ENCODE measurements at regions not wholly inside any gene's neighbourhood (a gene's known extent, or its start where the extent isn't known, plus 50 kb on each side); places are given as distances from the start of the nearest gene placed in this dataset.
"Not testable (repeated sequence)": the region's sequence is repeated elsewhere in the genome, so short reads cannot be mapped to it uniquely, and the experiment has no call there.

DNA sequence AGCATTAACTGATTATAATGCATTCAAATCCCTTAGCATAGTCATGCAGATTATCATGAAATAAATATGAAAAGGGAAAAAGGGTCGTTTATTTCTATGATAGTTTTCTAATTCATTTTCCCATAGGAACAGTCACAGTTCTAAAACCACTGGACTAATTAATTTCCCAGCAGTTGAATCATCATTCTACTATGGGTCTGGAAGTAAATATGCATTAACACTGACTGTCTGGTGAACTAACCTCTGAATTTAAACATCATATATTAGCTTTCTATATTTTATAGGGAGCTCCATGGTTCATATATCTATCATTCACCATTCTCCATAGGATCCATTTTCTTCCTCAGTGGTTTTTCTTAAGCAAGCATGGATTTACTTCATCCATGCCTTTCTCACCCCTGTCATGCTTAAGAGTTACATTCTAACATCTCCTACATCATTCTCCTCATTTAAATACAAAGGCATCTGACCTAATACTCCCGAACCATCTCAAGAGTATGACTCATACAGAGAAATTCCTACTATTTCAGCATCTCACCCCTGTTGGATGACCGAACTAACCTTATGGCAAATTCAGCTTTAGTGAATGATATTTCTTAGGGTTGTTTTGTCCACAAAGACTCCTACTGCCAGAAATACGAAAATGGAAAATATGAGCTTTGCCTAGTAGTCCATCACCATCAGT lies 198.7 kb upstream of the ADAMTS3 start:
- no peak for DNase-seq

DNA sequence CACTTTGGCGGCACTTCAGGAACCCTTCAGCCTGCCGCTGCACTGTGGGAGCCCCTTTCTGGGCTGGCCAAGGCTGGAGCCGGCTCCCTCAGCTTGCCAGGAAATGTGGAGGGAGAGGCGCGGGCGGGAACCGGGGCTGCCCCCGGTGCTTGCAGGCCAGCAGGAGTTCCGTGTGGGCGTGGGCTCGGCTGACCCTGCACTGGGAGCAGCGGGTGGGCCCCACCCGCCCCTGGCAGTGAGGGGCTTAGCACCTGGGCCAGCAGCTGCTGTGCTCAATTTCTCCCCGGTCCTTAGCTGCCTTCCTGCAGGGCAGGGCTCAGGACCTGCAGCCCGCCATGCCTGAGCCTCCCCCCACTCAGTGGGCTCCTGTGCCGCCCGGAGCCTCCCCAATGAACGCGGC lies 196.8 kb upstream of the ADAMTS3 start:
- DNase-seq, result not testable (repeated sequence)

DNA sequence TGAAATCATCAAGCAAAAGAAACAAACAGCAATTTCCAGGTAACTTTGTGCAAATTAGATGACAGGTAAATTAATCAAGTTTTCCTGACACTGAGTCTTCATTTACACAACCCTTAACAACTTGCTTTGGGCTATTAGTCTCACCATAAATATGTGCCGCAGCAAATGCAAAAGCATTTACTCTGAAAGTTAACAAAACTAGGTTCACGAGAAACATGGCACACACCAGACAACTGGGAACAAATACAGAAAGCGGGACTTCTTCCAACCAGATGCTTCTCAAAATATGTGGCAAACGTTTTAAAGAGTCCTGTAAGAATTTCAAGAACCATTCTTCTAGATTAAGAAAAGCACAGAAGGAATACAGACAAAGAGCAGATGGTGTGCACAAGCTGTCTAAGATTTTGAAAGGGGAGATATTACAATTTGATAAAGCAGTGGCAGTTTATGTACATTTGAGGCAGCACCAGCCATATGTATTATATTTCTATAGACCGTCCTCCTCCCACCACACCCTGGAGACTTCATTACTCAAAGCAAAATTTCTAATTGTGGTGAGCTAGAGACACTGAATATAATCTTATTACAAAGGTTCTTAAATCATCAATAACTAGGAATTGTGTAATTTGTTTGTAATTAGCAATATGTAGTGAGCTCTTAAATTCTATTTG lies 192.5 kb upstream of the ADAMTS3 start:
- no peak for DNase-seq

GRCh38 chr4:72753414-72753813 lies 184.4 kb upstream of the ADAMTS3 start:
- DNase-seq, result not testable (repeated sequence)

- DNase-seq, result no peak
These were observed 175.2 kb upstream of the ADAMTS3 start for GRCh38 chr4:72744103-72744725.

DNA sequence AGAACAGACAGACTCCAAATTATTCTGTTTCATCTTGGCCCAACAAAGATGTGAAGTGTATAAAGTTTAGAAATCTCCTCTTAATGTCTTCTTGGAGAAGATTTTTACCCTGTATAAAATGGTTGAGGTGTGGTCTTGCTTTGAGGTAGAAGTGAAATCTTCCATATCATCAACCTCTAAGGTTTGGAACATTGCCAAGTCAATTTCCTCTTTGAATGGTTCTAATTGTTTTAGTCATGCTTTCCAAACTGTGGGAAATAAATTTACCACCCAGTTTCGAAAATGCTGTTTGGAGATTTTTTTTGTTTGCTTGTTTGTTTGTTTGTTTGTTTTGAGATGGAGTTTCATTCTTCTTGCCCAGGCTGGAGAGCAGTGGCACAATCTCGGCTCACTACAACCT lies 174.1 kb upstream of the ADAMTS3 start:
- no peak for DNase-seq

DNA sequence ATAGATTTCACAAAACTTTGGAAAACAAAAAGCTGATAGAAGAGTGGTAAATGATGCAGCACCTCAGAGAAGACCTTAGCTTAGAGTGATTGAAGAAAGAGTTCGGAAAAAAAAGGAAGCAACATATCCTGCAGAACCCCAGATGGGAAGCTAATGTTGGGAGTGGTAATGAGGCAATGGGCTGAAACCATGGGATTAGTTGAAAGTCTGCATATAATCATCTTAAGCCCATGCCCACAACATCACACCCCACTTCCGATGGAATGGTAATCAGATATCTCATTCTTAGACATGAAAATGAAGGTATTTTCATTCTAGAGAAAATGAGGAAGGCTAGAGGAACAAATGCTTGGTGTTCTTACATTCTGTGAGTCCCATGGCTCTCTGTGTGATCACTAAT lies 146.3 kb upstream of the ADAMTS3 start:
- DNase-seq, result no peak

DNA sequence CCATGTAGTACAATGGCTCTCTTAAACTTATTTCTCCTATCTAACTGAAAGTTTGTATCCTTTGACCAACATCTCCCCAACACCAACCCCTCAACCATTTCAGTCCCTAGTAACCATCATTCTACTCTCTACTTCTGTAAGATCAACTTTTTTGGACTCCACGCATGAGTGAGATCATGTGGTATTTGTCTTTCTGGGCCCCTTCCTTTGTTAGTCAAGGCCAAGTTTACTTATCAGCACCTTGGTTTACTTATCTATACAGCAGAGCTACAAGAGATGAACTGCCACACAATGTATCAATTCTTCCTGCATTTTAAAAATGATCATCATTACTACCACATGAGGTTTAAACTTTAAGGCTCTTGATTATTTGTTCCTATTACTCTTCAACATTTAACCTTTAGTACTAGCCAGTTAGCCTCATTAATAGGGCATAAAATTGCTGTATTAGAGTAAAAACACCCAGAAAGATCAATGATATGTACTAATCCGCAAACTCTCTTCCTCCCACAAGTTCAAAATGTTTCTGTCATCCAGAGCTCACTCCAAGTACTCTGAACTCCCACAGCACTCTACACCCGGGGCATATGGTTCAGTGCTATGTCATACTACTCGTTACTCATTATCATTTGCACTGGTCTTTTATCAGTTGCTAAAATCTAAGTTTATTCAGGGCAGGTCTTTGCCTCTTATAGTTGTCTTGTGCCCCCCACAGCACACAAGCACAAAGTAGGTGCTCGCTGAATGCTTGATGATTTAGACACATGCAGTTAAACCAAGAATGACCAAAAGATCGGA lies 145.7 kb upstream of the ADAMTS3 start:
- DNase-seq, result no peak

DNA sequence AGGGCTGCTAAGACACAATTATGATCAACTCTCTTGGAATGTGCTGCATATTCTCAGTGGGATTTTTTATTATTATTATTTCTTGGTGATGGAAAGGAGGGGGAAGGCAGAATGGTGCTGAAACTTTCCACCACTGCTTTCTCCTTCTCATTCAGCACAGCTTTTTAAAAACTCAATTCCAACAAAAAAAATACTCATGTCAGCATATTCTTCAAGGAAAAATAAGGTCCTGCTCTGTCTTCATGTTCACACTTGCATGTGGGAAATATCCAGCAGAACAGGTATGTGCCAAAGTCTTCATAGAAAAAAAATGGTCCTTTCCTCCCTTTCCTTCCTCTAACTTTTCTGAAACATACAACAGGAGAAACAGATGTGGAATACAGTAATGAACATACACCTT lies 144.0 kb upstream of the ADAMTS3 start:
- no peak for DNase-seq

DNA sequence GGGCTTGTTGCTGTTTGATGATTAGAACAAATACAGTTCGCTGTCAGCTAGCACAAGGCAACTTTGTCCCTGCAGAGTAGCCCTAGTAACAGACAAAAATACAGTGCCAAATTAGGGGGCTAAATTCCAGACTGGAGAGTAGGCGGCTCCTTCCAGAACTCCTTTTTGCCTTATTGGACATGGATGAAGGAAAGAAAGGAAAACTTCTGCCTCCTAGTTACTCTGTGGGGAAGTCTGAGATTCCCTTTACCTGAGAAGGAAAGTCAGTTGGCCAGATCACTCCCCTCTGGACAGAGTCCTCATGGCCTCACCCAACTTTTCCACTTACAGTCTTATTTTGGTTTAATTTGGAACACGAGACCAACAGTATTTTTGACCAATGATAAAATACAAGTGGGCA lies 140.5 kb upstream of the ADAMTS3 start:
- DNase-seq, result no peak

DNA sequence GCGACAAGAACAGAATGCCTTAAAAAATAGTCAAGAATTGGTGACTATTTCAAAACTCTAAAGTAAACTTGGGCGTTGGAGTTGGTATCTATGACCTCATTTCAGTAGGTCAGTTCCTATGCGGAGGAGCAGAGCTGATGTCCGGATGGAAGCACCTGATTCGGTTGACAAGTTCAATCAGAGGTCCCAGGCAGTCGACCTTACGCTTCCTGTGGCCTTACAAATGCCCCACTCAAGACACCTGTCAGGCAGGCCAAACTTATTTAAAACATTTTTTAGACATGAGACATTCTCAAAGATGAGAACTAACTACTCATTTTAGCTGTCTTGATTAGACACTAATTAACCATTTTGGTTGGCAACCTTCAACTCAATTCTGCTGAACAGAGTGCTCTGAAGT lies 137.7 kb upstream of the ADAMTS3 start:
- no peak for DNase-seq

GRCh38 chr4:72704925-72705640 lies 136.1 kb upstream of the ADAMTS3 start:
- DNase-seq, result not testable (repeated sequence)

- DNase-seq, result no peak
These were observed 133.9 kb upstream of the ADAMTS3 start for GRCh38 chr4:72702948-72703347.

DNA sequence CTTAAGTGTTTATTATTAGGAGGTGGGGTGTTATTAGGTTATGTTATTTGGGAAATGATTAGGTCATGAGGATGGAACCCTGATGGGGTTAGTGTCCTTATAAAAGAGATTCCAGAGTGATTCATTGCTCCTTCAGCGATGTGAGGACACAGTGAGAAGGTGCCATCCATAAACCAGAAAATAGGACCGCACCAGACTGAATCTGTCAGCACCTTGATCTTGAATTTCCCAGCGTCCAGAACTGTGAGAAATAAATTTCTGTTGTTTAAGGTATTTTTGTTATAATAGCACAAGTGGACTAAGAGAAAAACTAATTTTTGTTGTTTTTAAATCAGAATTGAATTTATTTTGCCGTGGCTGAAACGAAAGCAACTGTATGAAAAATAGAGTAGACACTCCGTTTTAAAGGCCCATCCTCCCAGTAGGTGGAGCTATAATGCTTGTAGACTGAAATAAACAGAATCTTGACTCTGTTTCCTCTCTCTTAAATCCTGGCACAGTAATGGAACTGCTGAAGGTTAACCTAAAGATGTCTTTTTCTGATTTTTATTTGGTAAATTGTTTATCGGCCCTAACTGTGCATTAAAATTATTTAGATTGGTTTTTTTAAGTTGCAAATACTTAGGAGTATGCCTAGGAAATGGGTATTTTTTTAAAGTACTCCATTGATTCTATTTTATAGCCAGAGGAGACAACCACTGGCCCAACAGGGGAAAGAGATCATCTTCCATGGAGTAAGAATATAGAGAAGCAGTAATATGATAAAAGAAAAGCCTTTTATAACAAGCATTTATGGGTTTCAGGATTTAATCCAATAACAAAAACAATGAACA lies 133.2 kb upstream of the ADAMTS3 start:
- peak; percentile 10 to 56 for DNase-seq

DNA sequence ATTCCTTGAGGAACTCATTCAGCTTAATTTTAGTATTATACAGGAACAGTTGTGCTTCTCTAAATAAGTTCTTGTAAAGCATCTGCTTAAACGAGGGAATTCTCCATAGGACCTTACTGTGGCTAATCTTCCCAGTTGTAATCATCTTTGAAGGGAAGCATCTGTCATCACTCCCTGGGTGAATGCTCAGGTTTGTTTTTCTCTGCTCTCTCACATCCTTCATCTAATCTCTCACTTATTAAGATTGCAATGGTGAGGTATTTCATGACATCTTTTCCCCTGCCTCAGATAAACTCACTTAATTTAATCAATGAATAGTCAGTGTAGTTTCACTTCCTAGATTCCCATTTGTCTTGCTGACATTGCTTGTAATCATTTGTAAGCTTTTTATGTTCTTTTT lies 121.8 kb upstream of the ADAMTS3 start:
- no peak for DNase-seq

DNA sequence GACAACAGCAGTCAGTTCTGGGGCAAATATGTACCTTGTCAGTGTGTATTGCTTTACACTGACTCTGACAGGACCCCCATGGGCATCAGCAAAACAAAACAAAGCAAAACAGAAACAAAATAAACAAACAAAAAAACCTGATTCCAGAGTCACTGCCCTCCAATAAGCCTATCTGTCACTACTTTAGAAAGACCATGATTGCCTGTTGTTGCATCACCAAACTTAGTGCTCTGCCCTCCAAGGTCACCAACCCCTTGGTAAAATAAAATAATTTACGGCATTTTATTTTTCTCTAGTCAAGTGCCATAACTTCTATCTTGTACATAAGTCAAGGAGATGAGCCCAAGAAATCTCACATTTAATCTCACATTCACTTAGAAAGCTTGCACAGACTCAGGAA lies 120.9 kb upstream of the ADAMTS3 start:
- DNase-seq, result no peak

- DNase-seq, result not testable (repeated sequence)
These were observed 117.4 kb upstream of the ADAMTS3 start for GRCh38 chr4:72686390-72686789.

- DNase-seq, result no peak
These were observed 110.6 kb upstream of the ADAMTS3 start for GRCh38 chr4:72679666-72680065.

DNA sequence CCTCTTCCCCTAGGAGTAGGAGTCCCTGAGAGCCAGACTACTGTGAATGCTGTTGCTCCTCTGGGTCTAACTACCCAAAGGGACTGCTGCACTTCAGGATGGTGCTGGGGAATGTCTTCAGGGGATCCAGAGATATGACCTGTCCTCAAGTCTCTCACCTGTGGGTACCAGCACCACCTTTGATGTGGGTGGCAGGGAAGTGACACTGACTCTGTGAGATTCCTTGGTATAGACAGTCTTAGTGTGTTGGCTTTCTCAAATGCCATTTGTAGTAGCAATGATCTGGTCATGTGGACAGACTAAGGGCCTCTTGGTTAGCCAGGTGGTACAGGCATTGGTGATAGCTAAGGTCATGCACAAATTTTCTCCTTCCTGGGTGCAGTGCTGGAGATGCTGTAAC lies 108.9 kb upstream of the ADAMTS3 start:
- DNase-seq, result no peak

- no peak for DNase-seq
These were observed 108.2 kb upstream of the ADAMTS3 start for GRCh38 chr4:72677265-72677664.

GRCh38 chr4:72671980-72672379 lies 103.0 kb upstream of the ADAMTS3 start:
- DNase-seq, result no peak

- DNase-seq, result no peak
These were observed 101.5 kb upstream of the ADAMTS3 start for GRCh38 chr4:72670521-72670920.
